Activated CD8-positive, alpha-beta T cell treated with anti-CD3 and anti-CD28 coated beads for 36 hours (primary cell): ENCODE measurements at regions not wholly inside any gene's neighbourhood (a gene's known extent, or its start where the extent isn't known, plus 50 kb on each side); places are given as distances from the start of the nearest gene placed in this dataset.

ENCODE experiments used
- ATAC-seq: fragments of 200-7000 bp; cut with Tn5 transposase; one replicate; pipeline ENCODE4 v1.10.0; 2021; ENCODE audit warnings: mild to moderate bottlenecking, moderate library complexity
- CTCF ChIA-PET: fragments of 350-600 bp; sonication (Branson Sonifier 250); formaldehyde crosslinking; loops from one replicate; lab custom pipeline; 2021; ENCODE audit warnings: antibody characterized with exemption; lab: Charles Lee
- POLR2A ChIA-PET: fragments of 350-600 bp; sonication (Branson Sonifier 250); formaldehyde crosslinking; loops from one replicate; lab custom pipeline; 2021; ENCODE audit warnings: antibody characterized with exemption; lab: Charles Lee
- DNase-seq: peaks from one replicate; pipeline ENCODE4 v3.0.0-alpha.2; 2020
- H3K27ac Mint-ChIP-seq: one replicate; pipeline ENCODE4 v1.8.0; 2021; ENCODE audit warnings: mild to moderate bottlenecking, mixed read lengths
- H3K27me3 Mint-ChIP-seq: one replicate; pipeline ENCODE4 v1.8.0; 2021; ENCODE audit warnings: mixed read lengths
- H3K36me3 Mint-ChIP-seq: one replicate; pipeline ENCODE4 v1.8.0; 2021; ENCODE audit warnings: low read depth, mixed read lengths
- H3K4me1 Mint-ChIP-seq: one replicate; pipeline ENCODE4 v1.8.0; 2021; ENCODE audit warnings: low read depth, mixed read lengths
- H3K4me3 Mint-ChIP-seq: one replicate; pipeline ENCODE4 v1.8.0; 2021; ENCODE audit warnings: mild to moderate bottlenecking, moderate library complexity, mixed read lengths
- H3K9me3 Mint-ChIP-seq: one replicate; pipeline ENCODE4 v1.8.0; 2021; ENCODE audit warnings: mixed read lengths
- CTCF ChIP-seq: fragments of 200-600 bp; IDR thresholded peaks from one replicate; pipeline ENCODE4 v1.8.0; 2022; ENCODE audit warnings: antibody characterized with exemption, mild to moderate bottlenecking
- intact Hi-C: fragments of 100-400 bp; cut with micrococcal nuclease; formaldehyde crosslinking; loops from one replicate; pipeline ENCODE4 v1.10.0; 2022

- intact Hi-C loops, result no loop called here
- no peak for ATAC-seq
- Mint-ChIP-seq H3K4me3 (no peak overlapping the region), H3K27me3 (peaks cover 15% of the 10 kb centered on the region), H3K4me1 (no peaks in the 10 kb centered on the region), H3K9me3 (no peaks in the 10 kb centered on the region), H3K27ac (no peak overlapping the region), H3K36me3 (no peaks in the 10 kb centered on the region)
- TF ChIP-seq CTCF, result no peak
- CTCF ChIA-PET, result interaction anchor here (0.8 to 1.6 kb wide), 5 partner anchors 10 to 119 kb away, joined by 3 to 4 read pairs (median 4); no protein-coding TSS in a partner anchor
- POLR2A ChIA-PET, result interaction anchor here (0.7 kb wide), 1 partner anchor 105 kb away, joined by 3 read pairs; no protein-coding TSS in a partner anchor
- no peak for DNase-seq
Measured at GRCh38 chr6:138560130-138560860, 61.0 kb upstream of the NHSL1 start.

- Mint-ChIP-seq H3K4me3 (no peak overlapping the region), H3K27ac (no peak overlapping the region), H3K4me1 (no peaks in the 10 kb centered on the region), H3K36me3 (no peaks in the 10 kb centered on the region), H3K9me3 (no peaks in the 10 kb centered on the region), H3K27me3 (peaks cover 15% of the 10 kb centered on the region)
- DNase-seq (no peak), ATAC-seq (no peak)
- no peak for TF ChIP-seq CTCF
- intact Hi-C loops, result no loop called here
- POLR2A ChIA-PET, result no interaction called here
- CTCF ChIA-PET, result no interaction called here
Measured at GRCh38 chr6:138562691-138563090, 63.4 kb upstream of the NHSL1 start.

- ChIA-PET POLR2A (no interaction called here), CTCF (no interaction called here)
- intact Hi-C loops, result no loop called here
- Mint-ChIP-seq H3K4me3 (no peak overlapping the region), H3K9me3 (no peaks in the 10 kb centered on the region), H3K27me3 (peaks cover 15% of the 10 kb centered on the region), H3K36me3 (no peaks in the 10 kb centered on the region), H3K27ac (no peak overlapping the region), H3K4me1 (no peaks in the 10 kb centered on the region)
- no peak for TF ChIP-seq CTCF
- DNase-seq, result no peak
- no peak for ATAC-seq
Measured at GRCh38 chr6:138563231-138563630, 63.9 kb upstream of the NHSL1 start.

GRCh38 chr6:138563650-138564049 lies 64.4 kb upstream of the NHSL1 start:
- no peak overlapping the region for H3K4me3 Mint-ChIP-seq
- ChIA-PET CTCF (no interaction called here), POLR2A (interaction anchor here (0.6 kb wide), 1 partner anchor 22 kb away, joined by 3 read pairs; no protein-coding TSS in a partner anchor)
- no peaks in the 10 kb centered on the region for H3K9me3 Mint-ChIP-seq
- no peak for TF ChIP-seq CTCF
- no peak for DNase-seq
- H3K27ac Mint-ChIP-seq, result no peak overlapping the region
- no peak for ATAC-seq
- intact Hi-C loops, result no loop called here
- H3K27me3 Mint-ChIP-seq, result peaks cover 15% of the 10 kb centered on the region
- H3K36me3 Mint-ChIP-seq, result no peaks in the 10 kb centered on the region
- H3K4me1 Mint-ChIP-seq, result no peaks in the 10 kb centered on the region

GRCh38 chr6:138564170-138564721 lies 65.0 kb upstream of the NHSL1 start:
- H3K9me3 Mint-ChIP-seq, result no peaks in the 10 kb centered on the region
- peaks cover 15% of the 10 kb centered on the region for H3K27me3 Mint-ChIP-seq
- DNase-seq (no peak), ATAC-seq (no peak)
- H3K4me3 Mint-ChIP-seq, result no peak overlapping the region
- H3K27ac Mint-ChIP-seq, result no peak overlapping the region
- intact Hi-C loops, result no loop called here
- CTCF ChIA-PET, result no interaction called here
- TF ChIP-seq CTCF, result no peak
- no peaks in the 10 kb centered on the region for H3K36me3 Mint-ChIP-seq
- POLR2A ChIA-PET, result interaction anchor here (0.6 kb wide), 1 partner anchor 21 kb away, joined by 3 read pairs; no protein-coding TSS in a partner anchor
- no peaks in the 10 kb centered on the region for H3K4me1 Mint-ChIP-seq
